DOHH2 (cell line): ENCODE measurements at regions not wholly inside any gene's neighbourhood (a gene's known extent, or its start where the extent isn't known, plus 50 kb on each side); places are given as distances from the start of the nearest gene placed in this dataset.
"Not testable (repeated sequence)": the region's sequence is repeated elsewhere in the genome, so short reads cannot be mapped to it uniquely, and the experiment has no call there.

ENCODE experiments used
- CTCF ChIP-seq: fragments of 200-600 bp; sonication (generic); IDR thresholded peaks from one replicate; pipeline ENCODE4 v1.5.1; 2014; ENCODE audit warnings: antibody characterized with exemption, mild to moderate bottlenecking, low read depth, low read length; ENCODE audit not compliant: poor library complexity, severe bottlenecking
- EZH2phosphoT487 ChIP-seq: fragments of 200-600 bp; sonication (generic); IDR thresholded peaks from 2 replicates; pipeline ENCODE4 v1.6.1; 2017; ENCODE audit warnings: borderline replicate concordance, mild to moderate bottlenecking, antibody characterized with exemption, low read length, moderate library complexity, mixed read lengths

- not testable (repeated sequence) for TF ChIP-seq CTCF, EZH2phosphoT487
Measured at GRCh38 chr1:144076646-144077045, 104.9 kb upstream of the FAM72C start.
